Hepatocyte (in vitro differentiated cells): ENCODE measurements at regions not wholly inside any gene's neighbourhood (a gene's known extent, or its start where the extent isn't known, plus 50 kb on each side); places are given as distances from the start of the nearest gene placed in this dataset.

Experiments
- DNase-seq: peaks from one replicate; pipeline ENCODE4 v3.0.0-alpha.2; 2016; ENCODE audit warnings: low spot score
- H2AFZ ChIP-seq: fragments of 200-600 bp; sonication (generic); 2 replicates; pipeline ENCODE4 v1.6.0; 2016; ENCODE audit warnings: antibody characterized with exemption, mild to moderate bottlenecking
- H3K27ac ChIP-seq: fragments of 200-600 bp; sonication (generic); 2 replicates; pipeline ENCODE4 v1.5.1; 2016; ENCODE audit warnings: mild to moderate bottlenecking
- H3K27me3 ChIP-seq: fragments of 200-600 bp; sonication (generic); 2 replicates; pipeline ENCODE4 v1.6.1; 2016
- H3K36me3 ChIP-seq: fragments of 200-600 bp; sonication (generic); replicated peaks from 2 replicates; pipeline ENCODE4 v1.5.1; 2016; ENCODE audit warnings: low read depth; ENCODE audit not compliant: insufficient read depth
- H3K4me1 ChIP-seq: fragments of 200-600 bp; sonication (generic); 2 replicates; pipeline ENCODE4 v1.5.1; 2016; ENCODE audit warnings: mild to moderate bottlenecking, moderate library complexity; ENCODE audit not compliant: insufficient read depth
- H3K4me2 ChIP-seq: fragments of 200-600 bp; sonication (generic); 2 replicates; pipeline ENCODE4 v1.6.0; 2016
- H3K4me3 ChIP-seq: fragments of 200-600 bp; sonication (generic); 2 replicates; pipeline ENCODE4 v1.5.1; 2016; ENCODE audit warnings: mild to moderate bottlenecking
- H3K79me2 ChIP-seq: fragments of 200-600 bp; sonication (generic); 2 replicates; pipeline ENCODE4 v1.6.0; 2017; ENCODE audit warnings: mild to moderate bottlenecking
- H3K9me2 ChIP-seq: fragments of 200-600 bp; sonication (generic); replicated peaks from 2 replicates; pipeline ENCODE4 v1.6.0; 2017; ENCODE audit warnings: mild to moderate bottlenecking; ENCODE audit not compliant: insufficient read depth
- H3K9me3 ChIP-seq: fragments of 200-600 bp; sonication (generic); 2 replicates; pipeline ENCODE4 v1.5.1; 2016; ENCODE audit warnings: low read depth, mild to moderate bottlenecking
- H4K20me1 ChIP-seq: fragments of 200-600 bp; sonication (generic); 2 replicates; pipeline ENCODE4 v1.6.0; 2016; ENCODE audit warnings: mild to moderate bottlenecking; ENCODE audit not compliant: insufficient read depth, poor library complexity, severe bottlenecking
- EZH2 ChIP-seq: fragments of 200-600 bp; sonication (generic); IDR thresholded peaks from 2 replicates; pipeline ENCODE4 v1.6.1; 2016; ENCODE audit warnings: antibody characterized with exemption, mild to moderate bottlenecking, borderline replicate concordance
- EZH2phosphoT487 ChIP-seq: fragments of 200-600 bp; sonication (generic); IDR thresholded peaks from one replicate; pipeline ENCODE4 v1.6.1; 2018; ENCODE audit warnings: antibody characterized with exemption, mild to moderate bottlenecking, low read depth, moderate library complexity; ENCODE audit not compliant: unreplicated experiment, severe bottlenecking
- WGBS: methylation state at CpG from one replicate; pipeline ENCODE4 v1.1.6; 2016; ENCODE audit warnings: low lambda C conversion rate; ENCODE audit errors: missing lambda C conversion rate; 5-methylcytosine and 5-hydroxymethylcytosine counted together
- TF ChIP-seq, protein P1 (sequence below): fragments of 200-600 bp; sonication (generic); IDR thresholded peaks from 2 replicates; pipeline ENCODE4 v1.5.1; 2016; ENCODE audit warnings: antibody characterized with exemption, mild to moderate bottlenecking; ENCODE audit not compliant: poor library complexity

DNA sequence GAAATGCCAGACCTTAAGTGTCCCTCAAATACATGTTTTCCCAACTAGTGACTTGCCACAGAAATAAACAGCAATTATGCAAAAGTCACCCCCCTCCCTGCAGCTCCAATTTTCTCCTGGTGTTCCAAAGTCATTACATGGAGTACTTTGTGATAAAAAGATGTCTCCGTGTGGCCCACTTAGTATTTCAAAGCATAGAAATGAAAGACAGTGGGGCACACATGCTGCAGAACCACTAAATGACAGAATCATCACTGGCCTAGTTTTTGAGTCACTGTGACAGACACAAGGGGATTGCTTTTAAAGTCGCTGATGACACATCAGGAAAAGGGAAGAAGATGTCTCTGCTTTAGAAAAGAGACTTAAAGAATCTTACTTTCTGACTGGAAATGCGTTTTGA lies 323.4 kb downstream of the PSAT1 start:
- Histone ChIP-seq H3K36me3 (no peaks in the 10 kb centered on the region), H3K4me2 (no peak overlapping the region), H3K9me2 (no peaks in the 10 kb centered on the region), H3K79me2 (no peaks in the 10 kb centered on the region), H3K9me3 (no peaks in the 10 kb centered on the region), H2AFZ (no peak overlapping the region), H3K4me3 (no peak overlapping the region), H4K20me1 (no peaks in the 10 kb centered on the region), H3K4me1 (no peaks in the 10 kb centered on the region), H3K27ac (no peak overlapping the region), H3K27me3 (no peaks in the 10 kb centered on the region)
- no peak for DNase-seq
- no peak for TF ChIP-seq EZH2phosphoT487
- no peak for TF ChIP-seq EZH2
- TF ChIP-seq, protein P1, sequence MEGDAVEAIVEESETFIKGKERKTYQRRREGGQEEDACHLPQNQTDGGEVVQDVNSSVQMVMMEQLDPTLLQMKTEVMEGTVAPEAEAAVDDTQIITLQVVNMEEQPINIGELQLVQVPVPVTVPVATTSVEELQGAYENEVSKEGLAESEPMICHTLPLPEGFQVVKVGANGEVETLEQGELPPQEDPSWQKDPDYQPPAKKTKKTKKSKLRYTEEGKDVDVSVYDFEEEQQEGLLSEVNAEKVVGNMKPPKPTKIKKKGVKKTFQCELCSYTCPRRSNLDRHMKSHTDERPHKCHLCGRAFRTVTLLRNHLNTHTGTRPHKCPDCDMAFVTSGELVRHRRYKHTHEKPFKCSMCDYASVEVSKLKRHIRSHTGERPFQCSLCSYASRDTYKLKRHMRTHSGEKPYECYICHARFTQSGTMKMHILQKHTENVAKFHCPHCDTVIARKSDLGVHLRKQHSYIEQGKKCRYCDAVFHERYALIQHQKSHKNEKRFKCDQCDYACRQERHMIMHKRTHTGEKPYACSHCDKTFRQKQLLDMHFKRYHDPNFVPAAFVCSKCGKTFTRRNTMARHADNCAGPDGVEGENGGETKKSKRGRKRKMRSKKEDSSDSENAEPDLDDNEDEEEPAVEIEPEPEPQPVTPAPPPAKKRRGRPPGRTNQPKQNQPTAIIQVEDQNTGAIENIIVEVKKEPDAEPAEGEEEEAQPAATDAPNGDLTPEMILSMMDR: no peak
- 80% methylated on average over 3 of the region's 3 CpGs for WGBS

DNA sequence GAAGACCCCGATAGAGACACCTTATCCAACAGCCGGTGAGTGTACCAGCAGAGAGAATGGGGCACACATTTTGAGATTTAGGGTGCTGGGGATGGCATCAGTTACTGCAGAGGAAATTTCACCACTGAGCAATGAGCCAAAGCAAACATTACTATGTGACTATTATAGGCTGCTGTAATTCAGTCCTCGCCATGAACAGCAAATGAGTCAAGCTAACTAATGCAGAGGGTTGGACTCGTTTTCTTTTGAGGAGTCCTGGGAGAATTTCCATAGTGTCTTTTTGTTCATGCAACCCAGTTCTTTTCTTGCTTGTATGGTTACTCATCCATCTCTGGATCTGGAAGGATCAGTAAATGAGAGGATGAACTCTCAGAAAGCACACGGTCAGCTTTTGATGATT lies 323.8 kb downstream of the PSAT1 start:
- Histone ChIP-seq H3K4me2 (no peak overlapping the region), H2AFZ (no peak overlapping the region), H3K79me2 (no peaks in the 10 kb centered on the region), H3K4me1 (no peaks in the 10 kb centered on the region), H3K9me2 (no peaks in the 10 kb centered on the region), H4K20me1 (no peaks in the 10 kb centered on the region), H3K4me3 (no peak overlapping the region), H3K9me3 (no peaks in the 10 kb centered on the region), H3K36me3 (no peaks in the 10 kb centered on the region), H3K27ac (no peak overlapping the region), H3K27me3 (no peaks in the 10 kb centered on the region)
- WGBS: 85% methylated on average over 5 of the region's 5 CpGs
- no peak for TF ChIP-seq EZH2
- TF ChIP-seq, protein P1: no peak
- no peak for TF ChIP-seq EZH2phosphoT487
- no peak for DNase-seq

DNA sequence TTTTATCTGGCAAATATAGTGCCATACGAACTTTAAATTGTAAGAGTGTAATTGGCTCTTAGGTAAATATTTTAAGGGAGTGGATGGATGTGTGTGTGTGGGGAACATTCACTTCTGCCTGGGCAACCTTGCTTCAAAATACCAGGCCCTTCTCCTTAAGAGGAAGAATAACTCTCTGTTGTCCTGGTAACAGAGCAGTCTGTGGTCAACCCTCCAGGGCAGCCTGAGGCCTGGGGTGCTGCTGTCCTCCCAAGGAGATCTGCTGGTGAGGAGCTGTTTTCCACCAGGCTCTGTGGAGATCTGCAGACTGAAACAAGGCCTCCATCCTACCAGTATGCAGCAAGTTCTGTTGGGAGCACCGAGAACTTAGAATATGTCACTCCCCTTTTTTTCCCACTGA lies 325.2 kb downstream of the PSAT1 start:
- DNase-seq: no peak
- Histone ChIP-seq H2AFZ (no peak overlapping the region), H3K9me2 (no peaks in the 10 kb centered on the region), H4K20me1 (no peaks in the 10 kb centered on the region), H3K27ac (no peak overlapping the region), H3K4me1 (no peaks in the 10 kb centered on the region), H3K4me3 (no peak overlapping the region), H3K9me3 (no peaks in the 10 kb centered on the region), H3K79me2 (no peaks in the 10 kb centered on the region), H3K4me2 (no peak overlapping the region), H3K36me3 (no peaks in the 10 kb centered on the region), H3K27me3 (no peaks in the 10 kb centered on the region)
- TF ChIP-seq, protein P1: no peak
- TF ChIP-seq EZH2 (no peak), EZH2phosphoT487 (no peak)
- WGBS: 90% methylated on average over 2 of the region's 2 CpGs

DNA sequence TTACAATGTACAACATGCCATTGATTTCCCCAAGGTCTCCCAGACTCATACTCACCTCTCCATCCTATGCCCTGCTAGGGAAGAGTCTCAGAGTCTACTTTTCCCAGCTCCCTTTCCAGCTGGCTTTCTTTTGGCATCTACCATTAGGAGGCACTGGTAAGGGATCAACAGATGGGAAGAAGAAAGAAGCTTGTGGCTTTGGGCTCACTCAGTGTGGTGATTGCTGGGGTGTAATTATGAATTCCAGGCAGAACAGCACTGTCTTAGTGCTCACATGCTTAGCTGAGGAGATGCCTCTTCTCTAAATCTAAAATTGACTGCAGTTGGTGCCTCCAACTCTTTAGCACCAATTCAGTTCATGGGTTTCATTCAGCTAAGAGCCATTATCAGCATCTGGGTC lies 330.0 kb downstream of the PSAT1 start:
- DNase-seq: no peak
- no peaks in the 10 kb centered on the region for H3K9me3 ChIP-seq
- no peaks in the 10 kb centered on the region for H3K9me2 ChIP-seq
- no peaks in the 10 kb centered on the region for H3K36me3 ChIP-seq
- H3K4me2 ChIP-seq: no peak overlapping the region
- no peaks in the 10 kb centered on the region for H3K4me1 ChIP-seq
- H4K20me1 ChIP-seq: no peaks in the 10 kb centered on the region
- H3K4me3 ChIP-seq: no peak overlapping the region
- H3K27ac ChIP-seq: no peak overlapping the region
- no peak overlapping the region for H2AFZ ChIP-seq
- TF ChIP-seq EZH2phosphoT487 (no peak), EZH2 (no peak)
- TF ChIP-seq, protein P1: no peak
- no peaks in the 10 kb centered on the region for H3K79me2 ChIP-seq
- no peaks in the 10 kb centered on the region for H3K27me3 ChIP-seq
